Endothelial cell (in vitro differentiated cells): ENCODE measurements at regions not wholly inside any gene's neighbourhood (a gene's known extent, or its start where the extent isn't known, plus 50 kb on each side); places are given as distances from the start of the nearest gene placed in this dataset.

Experiments
- DNase-seq: peaks from one replicate; pipeline ENCODE4 v3.0.0; 2021; ENCODE audit warnings: low spot score
- H3K27ac Mint-ChIP-seq: one replicate; pipeline ENCODE4 v1.8.0; 2021; ENCODE audit warnings: mixed read lengths, inconsistent platforms; ENCODE audit not compliant: unreplicated experiment
- H3K27me3 Mint-ChIP-seq: one replicate; pipeline ENCODE4 v1.8.0; 2021; ENCODE audit warnings: mild to moderate bottlenecking, moderate library complexity, mixed read lengths, inconsistent platforms; ENCODE audit not compliant: unreplicated experiment
- H3K36me3 Mint-ChIP-seq: one replicate; pipeline ENCODE4 v1.8.0; 2021; ENCODE audit warnings: mild to moderate bottlenecking, low read depth, mixed read lengths, inconsistent platforms; ENCODE audit not compliant: unreplicated experiment
- H3K4me1 Mint-ChIP-seq: one replicate; pipeline ENCODE4 v1.8.0; 2021; ENCODE audit warnings: mild to moderate bottlenecking, mixed read lengths, inconsistent platforms; ENCODE audit not compliant: unreplicated experiment
- H3K4me3 Mint-ChIP-seq: one replicate; pipeline ENCODE4 v1.8.0; 2021; ENCODE audit warnings: mild to moderate bottlenecking, mixed read lengths, inconsistent platforms; ENCODE audit not compliant: unreplicated experiment
- H3K9me3 Mint-ChIP-seq: one replicate; pipeline ENCODE4 v1.8.0; 2021; ENCODE audit warnings: mixed read lengths, inconsistent platforms; ENCODE audit not compliant: unreplicated experiment
- TF ChIP-seq, protein P1 (sequence below): fragments of 200-600 bp; sonication (generic); IDR thresholded peaks from one replicate; pipeline ENCODE4 v1.5.0; 2021; ENCODE audit warnings: antibody characterized with exemption; ENCODE audit not compliant: unreplicated experiment

DNA sequence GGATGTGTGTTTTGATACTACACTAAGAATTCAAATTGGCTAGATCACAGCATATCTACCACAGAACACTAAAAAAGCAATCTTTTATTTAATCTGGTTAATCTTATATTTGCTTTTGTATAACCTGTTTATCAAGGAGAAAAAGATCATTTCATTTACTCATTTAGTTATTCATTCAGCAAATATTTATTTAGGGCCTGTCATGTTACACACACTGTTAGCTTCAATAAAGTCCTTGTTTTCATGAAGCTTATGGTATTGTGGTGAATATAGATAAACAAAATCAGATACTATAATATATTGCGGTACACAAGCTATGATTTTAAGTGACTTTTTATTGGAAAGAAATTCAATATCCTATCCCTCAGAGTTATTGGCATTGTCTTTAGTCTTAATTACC, 350.8 kb downstream of the LRFN5 start:
- no peaks in the 10 kb centered on the region for H3K27me3 Mint-ChIP-seq
- DNase-seq = no peak
- no peak overlapping the region for H3K4me3 Mint-ChIP-seq
- TF ChIP-seq, protein P1, sequence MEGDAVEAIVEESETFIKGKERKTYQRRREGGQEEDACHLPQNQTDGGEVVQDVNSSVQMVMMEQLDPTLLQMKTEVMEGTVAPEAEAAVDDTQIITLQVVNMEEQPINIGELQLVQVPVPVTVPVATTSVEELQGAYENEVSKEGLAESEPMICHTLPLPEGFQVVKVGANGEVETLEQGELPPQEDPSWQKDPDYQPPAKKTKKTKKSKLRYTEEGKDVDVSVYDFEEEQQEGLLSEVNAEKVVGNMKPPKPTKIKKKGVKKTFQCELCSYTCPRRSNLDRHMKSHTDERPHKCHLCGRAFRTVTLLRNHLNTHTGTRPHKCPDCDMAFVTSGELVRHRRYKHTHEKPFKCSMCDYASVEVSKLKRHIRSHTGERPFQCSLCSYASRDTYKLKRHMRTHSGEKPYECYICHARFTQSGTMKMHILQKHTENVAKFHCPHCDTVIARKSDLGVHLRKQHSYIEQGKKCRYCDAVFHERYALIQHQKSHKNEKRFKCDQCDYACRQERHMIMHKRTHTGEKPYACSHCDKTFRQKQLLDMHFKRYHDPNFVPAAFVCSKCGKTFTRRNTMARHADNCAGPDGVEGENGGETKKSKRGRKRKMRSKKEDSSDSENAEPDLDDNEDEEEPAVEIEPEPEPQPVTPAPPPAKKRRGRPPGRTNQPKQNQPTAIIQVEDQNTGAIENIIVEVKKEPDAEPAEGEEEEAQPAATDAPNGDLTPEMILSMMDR = no peak
- no peaks in the 10 kb centered on the region for H3K9me3 Mint-ChIP-seq
- H3K4me1 Mint-ChIP-seq = no peaks in the 10 kb centered on the region
- no peak overlapping the region for H3K27ac Mint-ChIP-seq
- no peaks in the 10 kb centered on the region for H3K36me3 Mint-ChIP-seq
